Mammary epithelial cell (primary cell): ENCODE measurements at regions not wholly inside any gene's neighbourhood (a gene's known extent, or its start where the extent isn't known, plus 50 kb on each side); places are given as distances from the start of the nearest gene placed in this dataset.

ENCODE experiments used
- EZH2 ChIP-seq: IDR thresholded peaks from 2 replicates; pipeline ENCODE4 v1.6.1; 2012; ENCODE audit warnings: low read length, inconsistent platforms, borderline replicate concordance
- TF ChIP-seq, protein P1 (sequence below), 2 donors: IDR thresholded peaks in 1 of 2; conservative IDR thresholded peaks in 1 of 2; 2 replicates each; pipeline ENCODE4 v1.5.1; 2011 to 2012; ENCODE audit warnings: inconsistent platforms in 2 of 2, low read length in 2 of 2, mild to moderate bottlenecking in 2 of 2, control low read depth in 1 of 2, low read depth in 1 of 2; ENCODE audit not compliant: insufficient read depth in 1 of 2; ENCODE audit errors: extremely low read depth in 1 of 2

DNA sequence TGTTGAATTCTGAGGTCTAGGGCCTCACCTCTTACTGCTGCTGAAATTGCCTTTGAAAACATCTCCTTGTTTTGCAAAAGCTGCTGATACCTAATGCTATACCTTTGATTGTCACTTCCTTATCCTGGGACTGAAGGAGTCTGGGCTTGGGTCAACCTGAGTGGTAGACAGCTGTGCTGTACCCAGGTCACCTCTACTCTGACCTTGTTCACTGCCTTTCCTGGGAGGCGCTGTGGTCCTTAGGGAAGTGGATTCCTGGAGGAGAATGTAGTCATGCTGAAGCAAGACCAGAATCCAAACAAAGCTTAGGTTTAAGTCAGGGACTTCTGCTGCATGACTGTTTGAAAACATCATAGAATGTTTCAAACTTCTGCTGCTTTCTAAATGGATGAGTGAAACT is 191.4 kb downstream of the SNAPC1 start:
- TF ChIP-seq, protein P1, sequence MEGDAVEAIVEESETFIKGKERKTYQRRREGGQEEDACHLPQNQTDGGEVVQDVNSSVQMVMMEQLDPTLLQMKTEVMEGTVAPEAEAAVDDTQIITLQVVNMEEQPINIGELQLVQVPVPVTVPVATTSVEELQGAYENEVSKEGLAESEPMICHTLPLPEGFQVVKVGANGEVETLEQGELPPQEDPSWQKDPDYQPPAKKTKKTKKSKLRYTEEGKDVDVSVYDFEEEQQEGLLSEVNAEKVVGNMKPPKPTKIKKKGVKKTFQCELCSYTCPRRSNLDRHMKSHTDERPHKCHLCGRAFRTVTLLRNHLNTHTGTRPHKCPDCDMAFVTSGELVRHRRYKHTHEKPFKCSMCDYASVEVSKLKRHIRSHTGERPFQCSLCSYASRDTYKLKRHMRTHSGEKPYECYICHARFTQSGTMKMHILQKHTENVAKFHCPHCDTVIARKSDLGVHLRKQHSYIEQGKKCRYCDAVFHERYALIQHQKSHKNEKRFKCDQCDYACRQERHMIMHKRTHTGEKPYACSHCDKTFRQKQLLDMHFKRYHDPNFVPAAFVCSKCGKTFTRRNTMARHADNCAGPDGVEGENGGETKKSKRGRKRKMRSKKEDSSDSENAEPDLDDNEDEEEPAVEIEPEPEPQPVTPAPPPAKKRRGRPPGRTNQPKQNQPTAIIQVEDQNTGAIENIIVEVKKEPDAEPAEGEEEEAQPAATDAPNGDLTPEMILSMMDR (conservative IDR thresholded peaks at IDR 0.05 in 1 of 2, IDR thresholded peaks at IDR 0.05 in 1 of 2; ENCODE audit: extremely low read depth in 1 of 2, insufficient read depth in 1 of 2, low read depth in 1 of 2, low read length in 2 of 2) = no peak
- no peak for TF ChIP-seq EZH2
